NB4 (cell line): ENCODE measurements at regions not wholly inside any gene's neighbourhood (a gene's known extent, or its start where the extent isn't known, plus 50 kb on each side); places are given as distances from the start of the nearest gene placed in this dataset.

Experiments used
- CTCF ChIP-seq: IDR thresholded peaks from one replicate; pipeline ENCODE4 v1.5.1; 2012; ENCODE audit warnings: low read depth, low read length
- MAX ChIP-seq: IDR thresholded peaks from 2 replicates; pipeline ENCODE4 v1.6.1; 2011; ENCODE audit warnings: low read depth, low read length

GRCh38 chr10:8712656-8713055 lies 658.2 kb downstream of the GATA3 start:
- TF ChIP-seq MAX (no peak), CTCF (no peak)
